ENCODE measurements at regions not wholly inside any gene's neighbourhood (a gene's known extent, or its start where the extent isn't known, plus 50 kb on each side); places are given as distances from the start of the nearest gene placed in this dataset.

DNA sequence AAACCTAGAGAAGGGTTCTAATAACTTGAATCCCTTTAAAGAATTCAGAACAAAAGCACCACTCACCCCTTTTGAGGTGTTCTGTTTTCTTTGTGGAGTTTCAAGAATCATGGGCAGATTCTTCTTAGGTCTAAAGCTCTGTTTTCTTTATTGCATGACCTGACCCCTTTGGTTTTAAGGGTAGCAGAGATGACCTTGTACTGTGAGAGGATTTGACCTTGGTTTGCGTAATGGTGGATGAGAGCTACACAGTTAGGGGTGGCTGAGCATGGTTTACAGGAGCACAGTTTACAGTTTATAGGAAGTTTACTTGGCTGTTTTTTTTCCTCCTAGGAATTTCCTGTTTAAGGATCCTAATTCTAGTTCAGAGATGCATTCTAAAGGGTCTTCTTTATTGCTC lies 1095.6 kb upstream of the NRXN1 start:
- H2AFZ ChIP-seq = peak overlapping the region; percentile 35; the same call in 1 of the 2 replicates
- H3K36me3 ChIP-seq (ENCODE audit: low read depth) = no peaks in the 10 kb centered on the region
- WGBS, 2 experiments (ENCODE audit: low coverage in 1 of 2, low lambda C conversion rate in 2 of 2, missing lambda C conversion rate in 2 of 2) = 73 to 93% methylated on average over 1 of the region's 1 CpG
- H3K9me3 ChIP-seq (ENCODE audit: low read depth) = no peaks in the 10 kb centered on the region
- TF ChIP-seq EZH2phosphoT487 (IDR thresholded peaks at IDR 0.05; ENCODE audit: insufficient read depth, low read depth) (no peak), EZH2 (IDR thresholded peaks at IDR 0.05; ENCODE audit: insufficient read depth, poor library complexity, severe bottlenecking) (no peak)
- no peak overlapping the region for H3K27ac ChIP-seq
- no peaks in the 10 kb centered on the region for H3K27me3 ChIP-seq (replicated peaks; ENCODE audit: insufficient read depth)
- in situ Hi-C loops (cut with MboI) = no loop called here
- H3K4me1 ChIP-seq (ENCODE audit: insufficient read depth) = no peaks in the 10 kb centered on the region
- DNase-seq = no peak
- no peaks in the 10 kb centered on the region for H4K20me1 ChIP-seq (ENCODE audit: insufficient read depth)
- no peak overlapping the region for H3K4me3 ChIP-seq
- no peak overlapping the region for H3K9ac ChIP-seq
- H3F3A ChIP-seq (ENCODE audit: insufficient read depth) = no peaks in the 10 kb centered on the region
- H3K79me2 ChIP-seq (ENCODE audit: insufficient read depth) = no peaks in the 10 kb centered on the region
- H3K4me2 ChIP-seq (ENCODE audit: unreplicated experiment) = no peak overlapping the region
- H3K9me2 ChIP-seq (ENCODE audit: insufficient read depth) = no peaks in the 10 kb centered on the region

GRCh38 chr2:52117299-52117698 lies 1085.4 kb upstream of the NRXN1 start:
- no peak overlapping the region for H3K4me2 ChIP-seq (ENCODE audit: unreplicated experiment)
- no peak overlapping the region for H3K9ac ChIP-seq
- no peaks in the 10 kb centered on the region for H3K9me2 ChIP-seq (ENCODE audit: insufficient read depth)
- H3K79me2 ChIP-seq (ENCODE audit: insufficient read depth) = no peaks in the 10 kb centered on the region
- no peak overlapping the region for H3K27ac ChIP-seq
- in situ Hi-C loops (cut with MboI) = no loop called here
- H3K27me3 ChIP-seq (replicated peaks; ENCODE audit: insufficient read depth) = no peaks in the 10 kb centered on the region
- H4K20me1 ChIP-seq (ENCODE audit: insufficient read depth) = no peaks in the 10 kb centered on the region
- H3K4me3 ChIP-seq = no peak overlapping the region
- DNase-seq = peak; percentile 61
- no peaks in the 10 kb centered on the region for H3K4me1 ChIP-seq (ENCODE audit: insufficient read depth)
- no peaks in the 10 kb centered on the region for H3K36me3 ChIP-seq (ENCODE audit: low read depth)
- TF ChIP-seq EZH2phosphoT487 (IDR thresholded peaks at IDR 0.05; ENCODE audit: insufficient read depth, low read depth) = no peak
- H3K9me3 ChIP-seq (ENCODE audit: low read depth) = no peaks in the 10 kb centered on the region
- H3F3A ChIP-seq (ENCODE audit: insufficient read depth) = no peaks in the 10 kb centered on the region
- WGBS, 2 experiments (ENCODE audit: low coverage in 1 of 2, low lambda C conversion rate in 2 of 2, missing lambda C conversion rate in 2 of 2) = 23 to 26% methylated on average over 3 of the region's 3 CpGs
- H2AFZ ChIP-seq = no peak overlapping the region

DNA sequence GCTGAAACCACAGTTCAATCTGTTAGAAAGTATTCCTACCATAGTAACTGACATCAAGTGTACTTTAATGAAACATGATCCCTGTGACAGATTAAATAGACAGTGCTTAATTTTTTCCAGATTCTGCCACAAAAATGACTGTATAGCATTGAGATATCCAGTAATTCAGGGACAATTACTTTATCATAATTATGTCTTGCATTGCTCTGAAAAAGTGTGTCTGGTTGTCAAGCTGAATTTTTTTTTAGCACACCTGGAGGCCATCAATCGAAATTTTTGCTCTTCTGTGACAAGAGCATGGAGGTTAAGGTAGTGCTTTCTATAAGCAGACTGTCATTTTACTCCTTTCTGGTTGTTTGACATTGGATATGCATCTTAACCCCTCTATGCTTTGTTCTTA lies 1083.8 kb upstream of the NRXN1 start:
- DNase-seq = no peak
- Histone ChIP-seq H3F3A (ENCODE audit: insufficient read depth) (no peaks in the 10 kb centered on the region), H3K4me1 (ENCODE audit: insufficient read depth) (no peaks in the 10 kb centered on the region), H3K27ac (no peak overlapping the region), H3K9me3 (ENCODE audit: low read depth) (no peaks in the 10 kb centered on the region), H4K20me1 (ENCODE audit: insufficient read depth) (no peaks in the 10 kb centered on the region), H3K4me2 (ENCODE audit: unreplicated experiment) (no peak overlapping the region), H3K27me3 (replicated peaks; ENCODE audit: insufficient read depth) (no peaks in the 10 kb centered on the region), H3K4me3 (no peak overlapping the region), H3K9me2 (ENCODE audit: insufficient read depth) (no peaks in the 10 kb centered on the region), H3K79me2 (ENCODE audit: insufficient read depth) (no peaks in the 10 kb centered on the region), H3K36me3 (ENCODE audit: low read depth) (no peaks in the 10 kb centered on the region), H2AFZ (no peak overlapping the region), H3K9ac (no peak overlapping the region)
- TF ChIP-seq EZH2 (IDR thresholded peaks at IDR 0.05; ENCODE audit: insufficient read depth, poor library complexity, severe bottlenecking) (no peak), EZH2phosphoT487 (IDR thresholded peaks at IDR 0.05; ENCODE audit: insufficient read depth, low read depth) (no peak)
- WGBS, 2 experiments (ENCODE audit: low coverage in 1 of 2, low lambda C conversion rate in 2 of 2, missing lambda C conversion rate in 2 of 2) = 3 to 5% methylated on average over 1 of the region's 1 CpG
- in situ Hi-C loops (cut with MboI) = no loop called here

DNA sequence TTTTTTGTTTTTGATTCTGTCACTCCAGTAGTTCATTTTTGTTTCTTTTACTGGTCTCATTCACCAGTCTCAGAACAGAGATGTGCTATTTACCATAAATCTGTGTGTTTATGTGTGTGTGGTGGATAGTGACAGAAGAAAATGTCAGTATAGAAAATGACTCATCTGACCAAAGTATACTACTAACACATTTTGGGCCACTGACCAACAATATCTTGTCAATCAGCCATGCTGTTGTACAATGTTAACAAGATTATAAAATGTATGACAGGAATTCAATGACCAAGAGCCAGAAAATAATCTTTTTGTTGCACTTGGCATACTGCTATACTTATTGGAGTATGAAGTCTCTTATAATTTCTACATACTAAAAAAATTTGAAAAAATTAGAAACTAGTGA lies 1081.4 kb upstream of the NRXN1 start:
- H3K4me1 ChIP-seq (ENCODE audit: insufficient read depth) = no peaks in the 10 kb centered on the region
- no peak for DNase-seq
- no peak for TF ChIP-seq EZH2phosphoT487 (IDR thresholded peaks at IDR 0.05; ENCODE audit: insufficient read depth, low read depth)
- TF ChIP-seq EZH2 (IDR thresholded peaks at IDR 0.05; ENCODE audit: insufficient read depth, poor library complexity, severe bottlenecking) = no peak
- H3F3A ChIP-seq (ENCODE audit: insufficient read depth) = no peaks in the 10 kb centered on the region
- no peak overlapping the region for H3K9ac ChIP-seq
- H3K9me2 ChIP-seq (ENCODE audit: insufficient read depth) = no peaks in the 10 kb centered on the region
- no peaks in the 10 kb centered on the region for H3K36me3 ChIP-seq (ENCODE audit: low read depth)
- in situ Hi-C loops (cut with MboI) = no loop called here
- H3K27me3 ChIP-seq (replicated peaks; ENCODE audit: insufficient read depth) = no peaks in the 10 kb centered on the region
- no peak overlapping the region for H2AFZ ChIP-seq
- H3K4me3 ChIP-seq = no peak overlapping the region
- H3K4me2 ChIP-seq (ENCODE audit: unreplicated experiment) = no peak overlapping the region
- H3K27ac ChIP-seq = no peak overlapping the region
- no peaks in the 10 kb centered on the region for H3K9me3 ChIP-seq (ENCODE audit: low read depth)
- no peaks in the 10 kb centered on the region for H3K79me2 ChIP-seq (ENCODE audit: insufficient read depth)
- H4K20me1 ChIP-seq (ENCODE audit: insufficient read depth) = no peaks in the 10 kb centered on the region

DNA sequence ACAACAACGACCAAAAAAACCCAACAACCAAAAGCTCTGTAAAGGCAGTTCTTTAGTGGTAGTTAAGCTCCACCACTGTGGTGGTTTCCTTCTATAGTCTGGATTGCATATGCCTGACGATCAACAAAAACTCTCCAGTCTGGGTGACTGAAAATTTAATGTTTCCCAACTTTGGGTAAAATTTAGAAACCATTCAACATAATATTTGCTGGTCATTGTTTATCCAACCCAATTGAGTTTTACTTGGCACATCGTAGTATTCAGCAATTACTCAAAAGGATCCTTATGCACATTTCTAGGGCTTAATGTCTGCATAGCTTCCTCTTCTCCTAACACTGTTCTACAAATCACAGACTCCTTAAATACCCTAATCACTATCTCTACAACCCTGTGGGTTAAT lies 1080.2 kb upstream of the NRXN1 start:
- H3K9me3 ChIP-seq (ENCODE audit: low read depth) = no peaks in the 10 kb centered on the region
- WGBS, 2 experiments (ENCODE audit: low coverage in 1 of 2, low lambda C conversion rate in 2 of 2, missing lambda C conversion rate in 2 of 2) = 28 to 35% methylated on average over 3 of the region's 3 CpGs
- H3K9me2 ChIP-seq (ENCODE audit: insufficient read depth) = no peaks in the 10 kb centered on the region
- no peak overlapping the region for H2AFZ ChIP-seq
- no peak overlapping the region for H3K4me2 ChIP-seq (ENCODE audit: unreplicated experiment)
- no peaks in the 10 kb centered on the region for H4K20me1 ChIP-seq (ENCODE audit: insufficient read depth)
- no peak overlapping the region for H3K9ac ChIP-seq
- H3K27me3 ChIP-seq (replicated peaks; ENCODE audit: insufficient read depth) = no peaks in the 10 kb centered on the region
- H3K27ac ChIP-seq = no peak overlapping the region
- in situ Hi-C loops (cut with MboI) = no loop called here
- no peak for DNase-seq
- H3K4me1 ChIP-seq (ENCODE audit: insufficient read depth) = no peaks in the 10 kb centered on the region
- no peaks in the 10 kb centered on the region for H3F3A ChIP-seq (ENCODE audit: insufficient read depth)
- H3K36me3 ChIP-seq (ENCODE audit: low read depth) = no peaks in the 10 kb centered on the region
- no peak overlapping the region for H3K4me3 ChIP-seq
- no peak for TF ChIP-seq EZH2phosphoT487 (IDR thresholded peaks at IDR 0.05; ENCODE audit: insufficient read depth, low read depth)
- no peak for TF ChIP-seq EZH2 (IDR thresholded peaks at IDR 0.05; ENCODE audit: insufficient read depth, poor library complexity, severe bottlenecking)
- no peaks in the 10 kb centered on the region for H3K79me2 ChIP-seq (ENCODE audit: insufficient read depth)

Data from GM23248 (cell line).